Activated CD4-positive, alpha-beta T cell treated with anti-CD3 and anti-CD28 coated beads for 24 hours (primary cell): ENCODE measurements at regions not wholly inside any gene's neighbourhood (a gene's known extent, or its start where the extent isn't known, plus 50 kb on each side); places are given as distances from the start of the nearest gene placed in this dataset.

Source experiments
- DNase-seq, 2 donors: peaks; one replicate each; pipeline ENCODE4 v3.0.0-alpha.2; 2020; ENCODE audit warnings: low read depth in 2 of 2

DNA sequence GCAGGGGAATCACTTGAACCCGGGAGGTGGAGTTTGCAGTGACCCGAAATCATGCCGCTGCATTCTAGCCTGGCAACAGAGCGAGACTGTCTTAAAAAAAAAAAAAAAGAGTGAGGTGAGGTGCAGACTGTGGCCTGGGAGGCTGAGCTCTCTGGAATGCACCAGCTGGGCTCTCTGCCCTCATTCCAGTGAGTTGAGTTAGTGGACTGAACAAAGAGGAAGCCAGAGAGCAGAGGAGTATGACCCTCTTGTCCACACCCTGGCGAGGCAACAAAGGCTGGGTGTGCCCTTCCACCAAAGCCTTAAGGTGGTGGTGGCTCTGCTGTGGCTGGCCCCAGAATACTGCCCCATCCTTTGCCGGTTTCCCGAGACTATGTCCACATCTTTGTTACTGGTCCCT is 71.3 kb upstream of the ACKR3 start:
- DNase-seq: no peak

DNA sequence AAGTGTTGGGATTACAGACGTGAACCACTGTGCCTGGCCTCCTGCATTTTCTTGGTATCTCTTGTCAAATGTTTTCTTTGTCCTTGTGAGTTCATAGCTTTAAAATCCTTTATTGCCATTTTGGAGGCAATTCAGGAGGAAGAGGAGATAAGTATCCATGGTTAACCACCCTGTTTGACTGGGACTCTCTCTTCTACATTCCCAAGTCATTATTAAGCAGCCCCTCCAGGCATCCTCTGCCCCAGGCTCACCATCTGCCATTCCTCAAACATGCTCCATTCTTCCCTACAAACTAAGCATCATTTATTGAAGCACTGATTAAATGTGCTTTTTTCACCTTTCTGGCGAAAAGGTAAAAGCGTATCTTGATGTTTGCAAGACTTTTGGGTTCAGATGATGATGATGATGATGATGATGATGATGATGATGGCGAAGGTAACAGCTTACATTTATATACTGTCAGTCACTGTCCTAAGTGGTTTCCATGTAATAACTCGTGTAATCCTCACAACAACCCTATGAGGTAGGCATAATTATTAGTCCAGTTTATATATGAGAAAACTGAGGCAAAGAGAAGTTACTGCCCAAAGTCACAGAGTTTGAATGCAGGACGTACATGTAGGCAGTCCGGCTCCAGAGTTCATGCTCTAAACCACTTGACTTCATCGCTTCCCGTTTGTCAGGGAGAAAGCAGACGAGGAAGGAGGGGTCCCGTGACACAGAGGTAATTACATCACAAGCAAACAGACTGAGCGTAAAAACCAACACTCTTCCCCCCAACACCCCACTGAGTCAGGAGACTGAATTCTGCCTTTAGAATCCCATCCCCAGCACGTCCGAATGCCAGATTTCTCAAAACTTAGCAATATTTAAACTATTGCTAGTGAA is 69.7 kb upstream of the ACKR3 start:
- no peak for DNase-seq

DNA sequence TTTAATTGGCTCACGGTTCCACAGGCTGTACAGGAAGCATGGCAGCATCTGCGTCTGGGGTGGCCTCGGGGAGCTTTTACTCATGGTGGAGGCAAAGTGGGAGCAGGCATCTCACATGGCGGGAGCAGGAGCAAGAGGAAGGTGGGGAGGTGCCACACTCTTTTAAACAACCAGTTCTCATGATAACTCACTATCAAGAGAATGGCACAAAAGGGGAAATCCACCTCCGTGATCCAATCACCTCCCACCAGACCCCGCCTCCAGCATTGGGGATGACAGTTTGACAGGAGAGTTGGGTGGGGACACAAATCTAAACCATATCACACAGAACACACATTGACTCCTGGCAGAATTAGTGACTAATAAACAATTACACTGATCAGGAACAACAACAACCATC is 68.6 kb upstream of the ACKR3 start:
- no peak for DNase-seq

DNA sequence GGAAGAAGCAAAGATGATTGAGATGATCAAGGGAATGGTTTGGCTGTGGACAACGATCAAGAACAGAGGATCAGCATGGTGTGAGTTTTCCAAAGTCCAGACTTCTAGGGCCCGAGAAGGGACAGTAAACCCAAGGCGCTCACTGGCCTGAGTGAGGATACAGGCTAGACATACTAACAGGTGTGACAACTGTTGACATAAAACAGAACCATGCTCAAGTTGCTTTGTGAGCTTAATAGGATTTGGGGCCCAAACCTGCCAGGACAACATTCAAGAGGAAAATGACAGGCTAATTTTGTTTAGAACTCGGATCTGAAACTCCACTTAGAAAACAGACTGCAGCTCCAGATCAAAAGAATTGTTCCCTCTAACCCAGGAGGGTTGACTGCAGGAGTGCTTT is 68.1 kb upstream of the ACKR3 start:
- no peak for DNase-seq

DNA sequence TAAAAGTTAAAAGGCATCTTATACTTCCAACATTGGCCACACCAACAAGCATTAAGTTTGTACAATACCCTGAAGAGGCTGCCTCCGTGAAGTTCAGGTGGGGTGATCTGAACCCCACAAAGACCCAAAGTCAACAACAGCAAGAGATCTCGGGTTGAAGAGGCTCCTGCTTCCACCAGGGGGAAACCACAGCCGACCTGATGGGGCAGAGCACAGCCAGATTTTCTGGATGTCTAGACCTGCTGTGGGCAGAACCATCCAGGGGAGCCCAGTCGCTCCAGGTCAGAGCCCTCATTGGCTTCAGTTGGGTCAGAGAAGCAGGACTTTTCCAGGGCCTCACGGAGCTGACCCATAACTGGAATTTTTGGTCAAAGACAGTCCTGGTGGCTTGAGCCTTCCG is 66.5 kb upstream of the ACKR3 start:
- DNase-seq: no peak

DNA sequence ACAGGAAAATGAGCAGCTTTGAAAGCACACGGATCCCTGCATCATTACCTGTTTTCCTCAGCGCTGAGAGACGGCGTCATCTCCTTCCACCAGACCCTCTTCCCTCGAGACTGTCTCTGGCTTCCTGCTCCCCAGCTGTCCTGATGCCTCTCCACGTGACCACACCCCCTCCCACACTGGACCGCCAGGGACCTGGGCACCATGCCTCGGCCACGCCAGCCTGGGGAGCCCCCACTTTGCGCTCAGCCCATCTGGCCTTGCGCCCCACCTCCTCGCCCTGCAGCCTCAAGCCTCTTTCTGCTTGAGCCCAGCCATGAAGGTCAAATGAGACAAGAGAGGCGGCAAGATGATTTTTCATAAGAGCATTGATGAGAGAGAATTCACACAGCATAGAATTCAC is 66.0 kb upstream of the ACKR3 start:
- DNase-seq: no peak

DNA sequence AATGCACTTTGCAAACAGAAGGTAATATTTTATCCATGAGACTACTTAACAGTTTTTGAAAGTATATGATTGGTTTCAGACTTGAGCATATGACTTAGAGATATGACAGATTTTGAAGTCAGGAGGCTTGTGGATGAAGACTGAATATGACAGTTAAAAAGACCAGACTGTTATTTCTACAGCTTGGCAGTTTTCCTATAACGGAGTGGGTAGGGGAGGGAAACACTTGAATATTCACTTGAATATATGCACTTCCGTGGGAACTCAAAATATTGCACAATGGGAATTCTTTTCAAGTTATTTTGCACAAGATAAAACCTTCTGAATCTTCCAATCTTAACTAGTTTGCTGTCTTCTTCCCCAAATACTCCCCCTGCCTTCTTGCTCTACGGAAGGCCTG is 64.6 kb upstream of the ACKR3 start:
- no peak for DNase-seq

DNA sequence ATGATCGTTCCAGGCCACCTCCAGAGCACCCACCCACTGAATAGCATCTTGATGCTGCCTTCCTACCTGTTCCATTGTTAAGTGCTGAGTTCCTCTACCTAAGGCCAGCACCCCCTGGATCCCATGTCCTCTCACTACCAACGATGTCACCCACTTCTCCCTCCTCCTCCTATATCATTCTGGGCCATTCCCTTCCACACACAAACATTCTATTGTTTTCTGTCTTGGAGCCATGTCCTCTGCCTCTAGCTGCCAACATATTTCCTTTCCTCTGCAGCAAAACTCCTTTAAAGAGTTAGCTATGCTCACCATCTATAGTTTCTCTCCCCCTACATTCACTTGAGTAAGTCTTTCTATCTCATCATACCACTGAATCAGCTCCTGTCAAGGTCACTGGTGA is 64.0 kb upstream of the ACKR3 start:
- DNase-seq: no peak

DNA sequence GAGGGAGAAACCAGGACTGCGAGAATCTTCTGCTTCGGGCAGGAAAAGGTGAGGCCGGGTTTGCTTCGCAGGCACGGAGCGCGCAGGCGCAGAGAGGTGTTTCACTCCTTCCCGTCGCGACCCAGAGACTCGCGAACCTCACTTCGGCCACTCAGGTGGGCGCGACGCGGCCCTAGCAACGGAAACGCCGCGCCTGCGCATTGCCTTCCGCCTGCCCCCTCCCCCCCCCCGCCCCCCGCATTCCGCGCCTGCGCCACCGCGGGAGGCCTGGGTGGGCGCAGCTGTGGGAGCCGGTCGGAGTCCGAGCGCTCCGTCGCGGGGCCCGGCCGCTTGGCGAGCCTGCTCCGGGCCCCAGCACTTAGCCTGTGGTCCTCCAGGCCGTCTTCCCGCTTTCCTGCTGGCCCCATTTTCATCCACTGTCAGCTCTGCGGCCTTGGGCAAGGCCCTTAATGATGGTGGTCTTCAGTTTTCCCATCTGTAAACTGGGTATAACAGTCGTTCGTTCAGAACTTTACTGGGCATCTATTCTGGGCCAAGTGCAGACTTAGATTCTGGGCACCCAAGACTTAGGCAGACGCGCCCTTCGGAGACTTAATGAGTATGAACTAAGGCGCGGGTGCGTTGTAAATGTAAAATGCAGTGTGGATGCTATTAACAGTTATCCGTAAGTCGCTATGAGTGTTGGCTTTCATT is 62.1 kb upstream of the ACKR3 start:
- peak; percentile 13 to 34 for DNase-seq

DNA sequence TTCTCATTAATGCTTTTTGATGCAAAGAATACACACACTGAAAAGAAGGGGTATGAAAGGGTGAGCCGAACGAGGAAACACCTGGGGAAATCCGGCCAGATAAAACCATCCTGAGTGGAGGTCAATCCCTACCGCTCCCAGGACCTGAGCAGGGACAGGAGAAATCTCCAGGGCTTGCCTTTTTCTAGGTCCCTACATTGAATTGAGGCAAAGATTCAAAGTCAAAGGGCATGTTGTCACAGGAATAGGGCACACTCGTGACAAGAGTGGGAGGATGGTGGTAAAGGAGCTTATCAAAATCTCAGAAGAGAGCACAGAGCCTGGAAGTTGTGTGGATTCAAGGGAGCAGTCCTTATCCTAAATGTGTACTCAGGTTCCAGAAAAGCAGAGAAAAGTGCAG is 61.2 kb upstream of the ACKR3 start:
- DNase-seq: no peak

DNA sequence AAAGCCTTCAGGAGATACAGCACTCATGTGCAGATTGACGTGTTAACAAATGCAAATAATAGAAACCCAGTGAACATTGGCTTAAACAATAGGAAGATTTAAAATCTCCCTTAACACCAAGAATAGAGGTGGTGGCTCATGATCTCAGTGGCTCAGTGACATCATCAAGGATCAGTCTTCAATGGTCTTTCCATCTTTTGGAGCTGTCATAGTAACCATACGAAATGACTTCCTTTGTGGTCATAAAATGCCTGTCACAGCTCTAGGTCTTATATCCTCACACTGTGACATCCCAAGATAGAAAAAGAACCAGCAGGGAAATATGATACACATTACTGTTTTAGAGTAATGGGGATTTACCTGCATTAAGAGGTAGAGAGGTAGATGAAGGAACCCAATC is 59.6 kb upstream of the ACKR3 start:
- DNase-seq: no peak

DNA sequence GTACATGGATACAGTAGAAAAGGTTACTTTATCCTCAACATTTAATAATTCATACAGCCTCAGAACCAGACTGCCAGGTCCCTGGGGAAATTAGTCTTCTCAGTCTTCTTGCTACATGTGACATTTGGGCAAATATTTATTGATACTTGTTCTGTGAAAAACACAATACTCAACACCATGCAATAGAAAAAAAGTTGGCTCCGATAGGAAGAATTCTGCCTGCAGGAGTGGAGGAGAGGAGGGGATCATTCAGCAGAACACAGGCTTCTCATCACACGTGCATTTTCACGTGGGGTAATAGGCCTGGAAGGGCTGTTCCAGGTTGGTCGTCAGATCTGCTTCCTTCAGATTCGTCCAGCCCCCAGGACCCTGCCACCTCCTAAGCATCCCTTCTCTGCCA is 58.4 kb upstream of the ACKR3 start:
- DNase-seq: no peak

DNA sequence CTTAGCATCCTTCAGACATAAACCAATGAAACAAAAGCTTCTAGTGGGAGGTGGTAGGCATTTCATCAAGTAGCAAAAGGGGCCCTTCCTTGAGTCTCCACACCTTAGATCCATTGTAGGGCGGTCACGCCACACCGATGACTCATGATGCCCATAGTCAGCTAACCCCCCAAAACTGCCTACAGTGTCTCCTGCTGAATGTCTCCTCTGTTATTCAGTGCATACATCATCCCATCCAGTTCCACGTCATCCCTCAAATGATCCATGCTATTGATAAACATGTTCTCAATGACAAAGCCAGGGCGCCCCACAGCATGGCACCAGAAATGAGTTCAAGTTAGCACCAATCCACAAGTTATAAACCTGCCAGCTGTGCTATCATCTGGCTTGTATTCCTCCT is 57.4 kb upstream of the ACKR3 start:
- no peak for DNase-seq

DNA sequence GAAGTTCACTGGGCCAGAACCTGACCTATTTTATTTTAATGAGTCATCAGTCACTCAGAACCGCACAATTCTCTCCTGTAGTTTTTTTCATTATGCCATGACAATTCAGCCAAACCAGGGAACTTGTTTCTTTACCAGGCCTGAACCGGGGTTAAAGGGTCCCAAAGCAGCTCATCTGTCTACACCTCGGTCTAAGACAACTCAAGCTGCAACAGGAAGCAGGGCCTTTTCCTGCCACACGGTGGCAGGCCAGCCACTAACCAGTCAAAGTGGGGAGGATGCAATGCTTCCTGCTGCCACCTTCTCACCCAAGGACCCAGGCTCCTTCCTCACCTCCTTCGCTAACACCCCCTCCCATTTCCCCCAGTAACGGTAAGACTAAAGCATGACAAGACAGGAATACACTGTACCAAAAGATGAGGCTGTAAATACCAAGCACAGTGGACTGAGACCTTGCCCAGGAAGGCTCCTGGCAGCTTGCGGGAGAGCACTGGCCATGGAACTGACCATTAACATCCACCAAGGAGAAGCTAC is 56.7 kb upstream of the ACKR3 start:
- DNase-seq: peak; percentile 41 to 44

DNA sequence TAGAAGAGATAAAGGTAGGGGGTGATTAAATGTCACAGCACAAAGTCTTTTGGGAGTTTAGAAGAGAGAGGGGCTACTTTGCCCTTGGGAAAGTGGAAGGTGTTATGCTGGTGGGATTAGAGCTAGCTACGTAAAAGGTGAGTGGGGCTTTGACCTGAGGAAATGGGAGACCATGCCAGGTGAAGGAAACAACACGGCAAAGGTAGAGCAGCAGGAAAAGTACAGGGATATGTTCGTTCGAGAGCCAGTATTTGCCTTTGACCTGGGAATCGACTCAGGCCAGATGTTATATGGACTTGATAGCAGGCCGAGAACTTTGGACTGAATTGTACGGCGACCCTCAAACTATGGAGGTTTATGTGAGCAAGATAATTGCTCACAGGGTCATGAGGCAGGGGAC is 55.7 kb upstream of the ACKR3 start:
- DNase-seq: no peak

DNA sequence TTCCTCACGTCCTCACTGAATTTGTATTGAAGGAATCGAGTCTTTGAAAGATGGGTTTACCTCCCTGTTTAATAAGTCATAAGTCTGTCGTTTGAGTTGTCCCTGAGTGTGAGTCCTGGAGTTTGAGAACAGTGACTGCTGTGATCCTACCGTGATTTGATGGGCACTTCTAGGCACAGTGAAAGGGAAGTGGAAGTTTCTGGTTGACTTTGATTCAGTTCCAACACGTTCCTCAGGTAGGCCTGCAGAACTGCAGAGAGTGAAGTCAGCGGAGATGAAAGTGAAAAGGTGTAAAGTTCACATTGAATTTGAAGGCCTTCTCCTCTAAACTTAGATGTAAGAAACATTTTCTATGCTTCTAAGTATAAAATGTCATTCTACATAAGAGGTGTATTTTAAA is 52.9 kb upstream of the ACKR3 start:
- no peak for DNase-seq

DNA sequence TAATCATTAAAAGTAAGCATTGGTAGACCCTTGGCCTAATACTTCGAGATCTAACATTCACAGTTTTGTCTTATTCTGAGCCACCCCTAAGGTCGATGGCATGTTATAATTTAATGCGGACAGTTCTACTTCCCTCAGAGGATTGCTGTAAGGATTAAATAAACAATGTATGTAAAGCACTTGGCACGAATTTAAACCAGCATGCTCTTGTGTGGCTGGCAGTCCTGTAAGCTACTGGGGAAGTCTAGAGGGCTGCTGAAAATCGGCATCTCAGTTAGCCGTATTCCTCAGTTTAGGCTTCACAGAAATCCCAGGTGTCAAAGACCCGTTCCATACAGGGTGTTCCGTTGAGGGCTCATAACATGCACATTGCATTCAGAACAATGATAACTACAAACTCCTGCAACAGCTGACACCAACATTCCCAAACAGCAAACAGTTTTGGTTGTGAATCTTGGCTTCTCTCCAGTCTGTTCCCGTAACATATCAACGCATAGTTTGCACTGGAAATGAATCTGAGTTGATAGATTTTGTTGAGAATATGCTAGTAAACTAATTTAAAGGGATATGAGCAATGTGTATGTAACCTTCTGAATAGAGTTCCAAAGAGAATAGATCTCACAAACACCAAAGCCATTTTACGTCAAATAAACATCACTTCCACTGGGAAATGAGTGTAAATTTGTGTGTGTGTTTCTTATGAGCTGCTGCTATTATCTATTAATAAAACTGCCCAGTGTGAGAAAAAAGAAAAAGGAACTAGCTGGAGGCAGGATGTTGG is 52.2 kb upstream of the ACKR3 start:
- no peak for DNase-seq
